ENCODE measurements at regions not wholly inside any gene's neighbourhood (a gene's known extent, or its start where the extent isn't known, plus 50 kb on each side); places are given as distances from the start of the nearest gene placed in this dataset.

GRCh38 chr13:50460358-50460757 lies 383.1 kb downstream of the DLEU7 start:
- Histone ChIP-seq H3K27me3 (ENCODE audit: control insufficient read depth, insufficient read depth, low read length) (0 out of 2 replicates have a peak, but pooled peaks cover 2% of the 10 kb centered on the region), H3K4me3 (ENCODE audit: low read depth, low read length) (no peak overlapping the region), H3K36me3 (ENCODE audit: control insufficient read depth, insufficient read depth, low read length) (no peaks in the 10 kb centered on the region)
- ChIA-PET POLR2A (no interaction called here), CTCF (interaction anchor here (1.1 kb wide), 1 partner anchor 11 kb away, joined by 5 read pairs; no protein-coding TSS in a partner anchor)
- no peak for DNase-seq (ENCODE audit: low read depth)
- no peak for TF ChIP-seq CTCF (IDR thresholded peaks at IDR 0.05; ENCODE audit: insufficient read depth, low read depth, low read length)

- 0 out of 2 replicates have a peak, but pooled peaks cover 2% of the 10 kb centered on the region for H3K27me3 ChIP-seq (ENCODE audit: control insufficient read depth, insufficient read depth, low read length)
- H3K4me3 ChIP-seq (ENCODE audit: low read depth, low read length), result no peak overlapping the region
- TF ChIP-seq CTCF (IDR thresholded peaks at IDR 0.05; ENCODE audit: insufficient read depth, low read depth, low read length), result no peak
- H3K36me3 ChIP-seq (ENCODE audit: control insufficient read depth, insufficient read depth, low read length), result no peaks in the 10 kb centered on the region
- CTCF ChIA-PET, result interaction anchor here (0.9 kb wide), 1 partner anchor 9 kb away, joined by 3 read pairs; no protein-coding TSS in a partner anchor
- no peak for DNase-seq (ENCODE audit: low read depth)
- POLR2A ChIA-PET, result no interaction called here
Observed at GRCh38 chr13:50461189-50461588, 382.3 kb downstream of the DLEU7 start.

GRCh38 chr13:50463719-50464118 lies 379.8 kb downstream of the DLEU7 start:
- H3K36me3 ChIP-seq (ENCODE audit: control insufficient read depth, insufficient read depth, low read length), result no peaks in the 10 kb centered on the region
- POLR2A ChIA-PET, result no interaction called here
- CTCF ChIA-PET, result no interaction called here
- no peak overlapping the region for H3K4me3 ChIP-seq (ENCODE audit: low read depth, low read length)
- peaks cover 4% of the 10 kb centered on the region for H3K27me3 ChIP-seq (ENCODE audit: control insufficient read depth, insufficient read depth, low read length)
- peak; percentile 43 for DNase-seq (ENCODE audit: low read depth)
- TF ChIP-seq CTCF (IDR thresholded peaks at IDR 0.05; ENCODE audit: insufficient read depth, low read depth, low read length), result no peak

- ChIA-PET POLR2A (no interaction called here), CTCF (no interaction called here)
- no peak for DNase-seq (ENCODE audit: low read depth)
- TF ChIP-seq CTCF (IDR thresholded peaks at IDR 0.05; ENCODE audit: insufficient read depth, low read depth, low read length), result no peak
- Histone ChIP-seq H3K36me3 (ENCODE audit: control insufficient read depth, insufficient read depth, low read length) (no peaks in the 10 kb centered on the region), H3K27me3 (ENCODE audit: control insufficient read depth, insufficient read depth, low read length) (peaks cover 4% of the 10 kb centered on the region), H3K4me3 (ENCODE audit: low read depth, low read length) (no peak overlapping the region)
Observed at GRCh38 chr13:50464349-50465251, 378.9 kb downstream of the DLEU7 start.

GRCh38 chr13:50466456-50466855 lies 377.0 kb downstream of the DLEU7 start:
- DNase-seq (ENCODE audit: low read depth), result no peak
- Histone ChIP-seq H3K4me3 (ENCODE audit: low read depth, low read length) (no peak overlapping the region), H3K36me3 (ENCODE audit: control insufficient read depth, insufficient read depth, low read length) (no peaks in the 10 kb centered on the region), H3K27me3 (ENCODE audit: control insufficient read depth, insufficient read depth, low read length) (peaks cover 4% of the 10 kb centered on the region)
- no peak for TF ChIP-seq CTCF (IDR thresholded peaks at IDR 0.05; ENCODE audit: insufficient read depth, low read depth, low read length)
- ChIA-PET POLR2A (no interaction called here), CTCF (no interaction called here)

Measured in BJ (cell line).